OCI-LY1 (cell line): ENCODE measurements at regions not wholly inside any gene's neighbourhood (a gene's known extent, or its start where the extent isn't known, plus 50 kb on each side); places are given as distances from the start of the nearest gene placed in this dataset.

Experiments used
- H2AFZ ChIP-seq: fragments of 200-600 bp; sonication (generic), shearing (Covaris generic); 2 replicates; pipeline ENCODE4 v1.6.0; 2014; ENCODE audit warnings: antibody characterized with exemption, mild to moderate bottlenecking, low read length
- H3F3A ChIP-seq: fragments of 200-600 bp; sonication (generic), shearing (Covaris generic); 2 replicates; pipeline ENCODE4 v1.6.0; 2014; ENCODE audit warnings: mild to moderate bottlenecking, antibody characterized with exemption, low read length, moderate library complexity; ENCODE audit not compliant: insufficient read depth
- H3K27ac ChIP-seq: fragments of 200-600 bp; sonication (generic); 2 replicates; pipeline ENCODE4 v1.5.1; 2014; ENCODE audit warnings: low read length, mixed run types, mild to moderate bottlenecking, low read depth; ENCODE audit not compliant: poor library complexity, severe bottlenecking
- H3K27me3 ChIP-seq: fragments of 200-600 bp; sonication (generic); 2 replicates; pipeline ENCODE4 v1.6.0; 2014; ENCODE audit warnings: antibody characterized with exemption, mild to moderate bottlenecking, low read length, moderate library complexity; ENCODE audit not compliant: insufficient read depth
- H3K36me3 ChIP-seq: fragments of 200-600 bp; sonication (generic); 2 replicates; pipeline ENCODE4 v1.6.1; 2014; ENCODE audit warnings: mild to moderate bottlenecking, antibody characterized with exemption, low read length, moderate library complexity, mixed read lengths; ENCODE audit not compliant: insufficient read depth
- H3K4me1 ChIP-seq: fragments of 200-600 bp; sonication (generic); 2 replicates; pipeline ENCODE4 v1.5.1; 2014; ENCODE audit warnings: mild to moderate bottlenecking, low read length, moderate library complexity; ENCODE audit not compliant: insufficient read depth, severe bottlenecking
- H3K4me2 ChIP-seq: fragments of 200-600 bp; sonication (generic), shearing (Covaris generic); 2 replicates; pipeline ENCODE4 v1.6.1; 2014; ENCODE audit warnings: low read length
- H3K4me3 ChIP-seq: fragments of 200-600 bp; sonication (generic); 2 replicates; pipeline ENCODE4 v1.5.1; 2014; ENCODE audit warnings: low read length, low read depth, mild to moderate bottlenecking, mixed read lengths; ENCODE audit not compliant: poor library complexity, severe bottlenecking
- H3K79me2 ChIP-seq: fragments of 200-600 bp; shearing (Covaris generic); 2 replicates; pipeline ENCODE4 v1.6.1; 2016; ENCODE audit warnings: mixed run types, low read length, mixed read lengths; ENCODE audit not compliant: insufficient read depth
- H3K9ac ChIP-seq: fragments of 200-600 bp; sonication (generic), shearing (Covaris generic); 2 replicates; pipeline ENCODE4 v1.6.1; 2014; ENCODE audit warnings: mild to moderate bottlenecking, low read length, mixed read lengths
- H3K9me2 ChIP-seq: fragments of 200-600 bp; sonication (generic), shearing (Covaris generic); 2 replicates; pipeline ENCODE4 v1.6.1; 2014; ENCODE audit warnings: low read depth, mild to moderate bottlenecking, low read length, mixed read lengths
- H3K9me3 ChIP-seq: fragments of 200-600 bp; shearing (Covaris generic); 2 replicates; pipeline ENCODE4 v1.6.1; 2014; ENCODE audit warnings: low read length, mixed read lengths
- H4K20me1 ChIP-seq: fragments of 200-600 bp; sonication (generic), shearing (Covaris generic); 2 replicates; pipeline ENCODE4 v1.6.0; 2016; ENCODE audit warnings: mild to moderate bottlenecking, low read length; ENCODE audit not compliant: insufficient read depth
- EZH2 ChIP-seq: fragments of 200-600 bp; sonication (generic), shearing (Covaris generic); IDR thresholded peaks from 2 replicates; pipeline ENCODE4 v1.8.0; 2017; ENCODE audit warnings: borderline replicate concordance, mixed run types, mild to moderate bottlenecking, antibody characterized with exemption, low read length, moderate library complexity, mixed read lengths
- TF ChIP-seq, protein P1 (sequence below): fragments of 200-600 bp; sonication (generic), shearing (Covaris generic); IDR thresholded peaks from 2 replicates; pipeline ENCODE4 v1.5.1; 2017; ENCODE audit warnings: mild to moderate bottlenecking, antibody characterized with exemption, low read length, moderate library complexity, mixed read lengths

DNA sequence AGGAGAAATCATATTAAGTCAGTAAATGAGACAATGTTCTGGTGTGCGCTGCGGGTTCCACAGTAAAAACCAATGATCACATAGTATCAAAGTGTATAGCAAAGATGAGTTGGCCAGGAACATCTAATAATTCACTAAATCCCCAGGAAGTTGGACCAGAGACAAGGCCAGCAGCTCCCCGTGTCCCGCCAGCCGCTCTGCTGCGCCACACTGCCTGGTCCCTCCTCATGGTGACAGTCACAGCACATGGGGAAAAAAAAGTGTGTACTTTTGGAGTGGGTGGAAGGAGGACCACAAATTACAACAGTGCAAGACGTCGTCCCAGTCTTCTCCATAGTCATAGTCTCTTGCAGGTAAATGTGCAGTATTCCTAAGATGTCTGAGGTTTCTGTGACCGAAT is 239.0 kb upstream of the RNF32 start:
- Histone ChIP-seq H3K4me2 (no peak overlapping the region), H3K27ac (no peak overlapping the region), H2AFZ (no peak overlapping the region), H4K20me1 (no peaks in the 10 kb centered on the region), H3K4me3 (no peak overlapping the region), H3K9me3 (no peaks in the 10 kb centered on the region), H3K36me3 (no peaks in the 10 kb centered on the region), H3K79me2 (no peaks in the 10 kb centered on the region), H3K9ac (no peak overlapping the region), H3K9me2 (no peaks in the 10 kb centered on the region), H3K27me3 (no peaks in the 10 kb centered on the region; the same call in 1 of the 2 replicates), H3F3A (no peaks in the 10 kb centered on the region), H3K4me1 (no peaks in the 10 kb centered on the region)
- no peak for TF ChIP-seq EZH2
- TF ChIP-seq, protein P1, sequence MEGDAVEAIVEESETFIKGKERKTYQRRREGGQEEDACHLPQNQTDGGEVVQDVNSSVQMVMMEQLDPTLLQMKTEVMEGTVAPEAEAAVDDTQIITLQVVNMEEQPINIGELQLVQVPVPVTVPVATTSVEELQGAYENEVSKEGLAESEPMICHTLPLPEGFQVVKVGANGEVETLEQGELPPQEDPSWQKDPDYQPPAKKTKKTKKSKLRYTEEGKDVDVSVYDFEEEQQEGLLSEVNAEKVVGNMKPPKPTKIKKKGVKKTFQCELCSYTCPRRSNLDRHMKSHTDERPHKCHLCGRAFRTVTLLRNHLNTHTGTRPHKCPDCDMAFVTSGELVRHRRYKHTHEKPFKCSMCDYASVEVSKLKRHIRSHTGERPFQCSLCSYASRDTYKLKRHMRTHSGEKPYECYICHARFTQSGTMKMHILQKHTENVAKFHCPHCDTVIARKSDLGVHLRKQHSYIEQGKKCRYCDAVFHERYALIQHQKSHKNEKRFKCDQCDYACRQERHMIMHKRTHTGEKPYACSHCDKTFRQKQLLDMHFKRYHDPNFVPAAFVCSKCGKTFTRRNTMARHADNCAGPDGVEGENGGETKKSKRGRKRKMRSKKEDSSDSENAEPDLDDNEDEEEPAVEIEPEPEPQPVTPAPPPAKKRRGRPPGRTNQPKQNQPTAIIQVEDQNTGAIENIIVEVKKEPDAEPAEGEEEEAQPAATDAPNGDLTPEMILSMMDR = no peak

DNA sequence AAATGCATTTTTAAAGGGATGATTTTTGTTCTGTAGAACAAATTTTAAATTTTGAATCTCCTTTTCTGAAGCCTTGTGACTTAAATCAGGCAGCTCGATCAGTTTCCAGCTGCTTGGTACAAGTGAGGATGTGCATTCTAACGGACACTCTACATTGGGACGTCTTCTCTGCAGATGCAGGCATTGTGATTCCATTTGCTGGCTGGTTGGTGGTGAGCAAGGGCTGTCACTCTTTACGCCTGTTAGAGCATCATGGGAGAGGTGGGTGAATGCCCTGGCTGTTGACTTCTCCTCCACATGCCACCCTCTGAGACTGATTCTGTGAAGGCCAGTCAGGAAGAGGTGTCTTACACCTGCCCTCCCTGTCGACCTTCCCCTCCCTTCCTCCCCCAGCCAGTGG is 240.5 kb upstream of the RNF32 start:
- TF ChIP-seq, protein P1 = no peak
- TF ChIP-seq EZH2 = no peak
- Histone ChIP-seq H4K20me1 (no peaks in the 10 kb centered on the region), H3K27me3 (no peaks in the 10 kb centered on the region; the same call in 1 of the 2 replicates), H3F3A (no peaks in the 10 kb centered on the region), H3K9me2 (no peaks in the 10 kb centered on the region), H3K4me1 (no peaks in the 10 kb centered on the region), H3K79me2 (no peaks in the 10 kb centered on the region), H3K4me2 (no peak overlapping the region), H3K9ac (no peak overlapping the region), H3K9me3 (no peaks in the 10 kb centered on the region), H3K36me3 (no peaks in the 10 kb centered on the region), H3K27ac (no peak overlapping the region), H2AFZ (no peak overlapping the region), H3K4me3 (no peak overlapping the region)

DNA sequence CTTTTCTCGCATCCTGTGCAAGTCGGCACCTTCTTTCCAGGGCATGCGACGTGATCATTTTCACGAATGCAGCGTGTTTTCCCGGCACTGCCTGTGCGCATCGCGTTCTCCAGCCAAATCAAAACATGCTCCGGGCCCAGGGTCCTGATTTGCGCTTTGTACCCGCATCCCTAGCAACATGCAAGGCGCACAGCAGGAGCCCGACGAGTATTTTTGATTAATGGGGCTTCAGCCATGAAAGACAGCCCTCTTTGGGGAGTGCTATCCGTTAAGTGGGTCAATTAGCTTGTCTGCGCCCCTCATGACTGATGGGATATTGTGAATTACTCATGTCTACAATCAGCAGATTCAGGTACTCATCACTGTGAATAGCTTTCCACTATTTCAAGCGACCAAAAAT is 243.3 kb upstream of the RNF32 start:
- no peaks in the 10 kb centered on the region for H3K9me2 ChIP-seq
- H3K4me3 ChIP-seq = no peak overlapping the region

More for the DNA sequence above, 243.3 kb upstream of the RNF32 start:
- H3K9me3 ChIP-seq = no peaks in the 10 kb centered on the region
- no peak overlapping the region for H3K9ac ChIP-seq
- no peaks in the 10 kb centered on the region for H3K36me3 ChIP-seq
- no peaks in the 10 kb centered on the region for H3K4me1 ChIP-seq
- no peak for TF ChIP-seq EZH2
- TF ChIP-seq, protein P1 = no peak
- no peaks in the 10 kb centered on the region for H4K20me1 ChIP-seq
- H3K27ac ChIP-seq = no peak overlapping the region
- no peak overlapping the region for H2AFZ ChIP-seq
- H3K4me2 ChIP-seq = no peak overlapping the region
- H3K79me2 ChIP-seq = no peaks in the 10 kb centered on the region
- no peaks in the 10 kb centered on the region for H3F3A ChIP-seq
- no peaks in the 10 kb centered on the region; the same call in 1 of the 2 replicates for H3K27me3 ChIP-seq
